RWPE2 (cell line): ENCODE measurements at regions not wholly inside any gene's neighbourhood (a gene's known extent, or its start where the extent isn't known, plus 50 kb on each side); places are given as distances from the start of the nearest gene placed in this dataset.

Experiments
- ATAC-seq: fragments of 200-7000 bp; cut with Tn5 transposase; 3 replicates; pipeline ENCODE4 v1.9.1; 2021; ENCODE audit warnings: low read depth
- DNase-seq: peaks from one replicate; pipeline ENCODE4 v3.0.0-alpha.2; 2020; ENCODE audit warnings: low spot score
- H3K27ac ChIP-seq: fragments of 450-650 bp; 2 replicates; pipeline ENCODE4 v1.5.1; 2017; ENCODE audit warnings: mild to moderate bottlenecking; ENCODE audit not compliant: poor library complexity, severe bottlenecking
- H3K27me3 ChIP-seq: fragments of 250-450 bp; sonication (Bioruptor Pico); 2 replicates; pipeline ENCODE4 v1.5.1; 2021; ENCODE audit warnings: mild to moderate bottlenecking, moderate library complexity; ENCODE audit not compliant: insufficient read depth, poor library complexity, severe bottlenecking
- H3K36me3 ChIP-seq: fragments of 250-450 bp; sonication (Bioruptor Pico); 2 replicates; pipeline ENCODE4 v1.5.1; 2020; ENCODE audit warnings: low read depth, mild to moderate bottlenecking, moderate library complexity
- H3K4me1 ChIP-seq: fragments of 250-450 bp; sonication (Bioruptor Pico); 2 replicates; pipeline ENCODE4 v1.5.1; 2021; ENCODE audit warnings: mild to moderate bottlenecking, moderate library complexity; ENCODE audit not compliant: insufficient read depth, poor library complexity, severe bottlenecking
- H3K4me3 ChIP-seq: fragments of 250-450 bp; sonication (Bioruptor Pico); 2 replicates; pipeline ENCODE4 v1.5.1; 2021; ENCODE audit warnings: mild to moderate bottlenecking, moderate library complexity; ENCODE audit not compliant: severe bottlenecking
- H3K9me3 ChIP-seq: fragments of 250-450 bp; sonication (Bioruptor Pico); 2 replicates; pipeline ENCODE4 v1.5.1; 2021; ENCODE audit warnings: mild to moderate bottlenecking, moderate library complexity; ENCODE audit not compliant: severe bottlenecking
- CTCF ChIP-seq: fragments of 450-650 bp; IDR thresholded peaks from one replicate; pipeline ENCODE4 v1.5.1; 2017; ENCODE audit warnings: mild to moderate bottlenecking, moderate library complexity; ENCODE audit not compliant: poor library complexity, severe bottlenecking

DNA sequence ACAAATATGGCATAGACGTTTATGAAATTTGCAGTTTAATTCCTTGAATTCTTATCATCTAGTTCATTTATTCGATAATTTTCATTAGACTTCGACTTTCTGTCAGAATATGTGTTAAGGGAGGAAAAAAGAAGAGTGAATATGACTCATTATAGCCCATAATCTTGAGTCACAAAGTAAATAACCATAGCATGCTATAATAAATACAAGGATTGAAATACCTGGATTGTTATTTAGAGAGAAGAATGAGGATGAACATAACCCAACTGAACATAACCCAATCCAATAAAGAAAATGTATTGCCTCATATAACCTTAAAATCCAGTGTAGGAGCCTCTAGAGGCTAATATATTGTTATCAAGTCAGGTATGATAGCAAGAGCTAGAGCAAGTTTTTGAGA lies 1858.3 kb upstream of the RAG2 start:
- Histone ChIP-seq H3K9me3 (no peaks in the 10 kb centered on the region), H3K27ac (peak overlapping the region; percentile 34), H3K4me1 (peaks cover 33% of the 10 kb centered on the region), H3K27me3 (no peaks in the 10 kb centered on the region), H3K36me3 (no peaks in the 10 kb centered on the region), H3K4me3 (no peak overlapping the region)
- no peak for TF ChIP-seq CTCF
- ATAC-seq (peak; percentile 75), DNase-seq (no peak)

DNA sequence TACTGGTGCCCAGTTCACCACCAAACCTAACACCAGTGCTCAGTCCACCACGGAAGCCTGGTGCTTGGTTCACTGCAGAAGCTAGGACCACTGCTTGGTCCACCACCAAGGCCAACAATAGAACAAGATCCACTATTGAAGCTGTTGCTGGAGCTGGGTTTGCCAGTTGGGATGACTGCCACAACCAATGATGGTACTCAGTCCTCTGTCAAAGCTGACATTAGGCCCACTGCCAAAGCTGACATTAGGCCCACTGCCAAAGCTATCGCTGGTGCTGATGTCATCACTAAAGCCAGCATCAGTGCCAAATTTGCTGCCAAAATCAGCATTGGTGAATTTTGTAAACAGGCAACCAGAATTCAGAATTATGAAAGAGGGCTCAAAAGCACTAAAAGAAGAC lies 1850.2 kb upstream of the RAG2 start:
- no peak for TF ChIP-seq CTCF
- no peaks in the 10 kb centered on the region for H3K4me1 ChIP-seq
- no peaks in the 10 kb centered on the region for H3K27me3 ChIP-seq
- H3K36me3 ChIP-seq, result no peaks in the 10 kb centered on the region
- no peak for DNase-seq
- no peak overlapping the region for H3K4me3 ChIP-seq
- no peaks in the 10 kb centered on the region for H3K9me3 ChIP-seq
- ATAC-seq, result no peak
- no peak overlapping the region for H3K27ac ChIP-seq

- Histone ChIP-seq H3K27me3 (no peaks in the 10 kb centered on the region), H3K27ac (no peak overlapping the region), H3K9me3 (no peaks in the 10 kb centered on the region), H3K4me3 (no peak overlapping the region), H3K36me3 (no peaks in the 10 kb centered on the region), H3K4me1 (no peaks in the 10 kb centered on the region)
- ATAC-seq (peak; percentile 23; the same call in 1 of the 3 replicates), DNase-seq (no peak)
- no peak for TF ChIP-seq CTCF
Measured at GRCh38 chr11:38446336-38446735, 1848.3 kb upstream of the RAG2 start.

- Histone ChIP-seq H3K9me3 (no peaks in the 10 kb centered on the region), H3K36me3 (no peaks in the 10 kb centered on the region), H3K4me1 (no peaks in the 10 kb centered on the region), H3K27ac (no peak overlapping the region), H3K4me3 (no peak overlapping the region), H3K27me3 (no peaks in the 10 kb centered on the region)
- TF ChIP-seq CTCF, result no peak
- ATAC-seq (no peak), DNase-seq (no peak)
Measured at GRCh38 chr11:38438091-38438490, 1840.1 kb upstream of the RAG2 start.

DNA sequence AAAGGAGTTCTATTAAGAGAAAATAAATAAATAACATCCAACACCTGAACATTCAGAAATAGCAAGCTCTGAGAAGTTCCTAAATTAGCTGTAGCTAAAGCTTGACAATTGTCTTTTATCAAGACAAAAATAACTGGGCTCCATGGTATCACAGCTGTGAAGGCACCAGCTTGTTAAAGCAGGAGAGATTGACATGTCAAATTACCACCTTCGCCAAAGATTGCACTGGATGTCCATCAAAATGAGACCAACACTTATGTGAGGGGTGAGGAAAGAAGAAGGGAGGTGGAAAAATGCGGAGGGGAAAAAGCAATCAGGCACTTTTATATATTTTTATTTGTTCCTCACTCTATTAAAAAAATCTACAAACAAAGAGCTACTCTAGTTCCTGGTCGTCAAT lies 1827.5 kb upstream of the RAG2 start:
- TF ChIP-seq CTCF, result no peak
- H3K9me3 ChIP-seq, result no peaks in the 10 kb centered on the region

More for the DNA sequence above, 1827.5 kb upstream of the RAG2 start:
- ATAC-seq (no peak), DNase-seq (no peak)
- Histone ChIP-seq H3K36me3 (no peaks in the 10 kb centered on the region), H3K27me3 (no peaks in the 10 kb centered on the region), H3K4me3 (no peak overlapping the region), H3K4me1 (no peaks in the 10 kb centered on the region), H3K27ac (no peak overlapping the region)
